ENCODE measurements at regions not wholly inside any gene's neighbourhood (a gene's known extent, or its start where the extent isn't known, plus 50 kb on each side); places are given as distances from the start of the nearest gene placed in this dataset.

GRCh38 chr11:95545116-95545875, 244.3 kb downstream of the FAM76B start:
- DNase-seq, result no peak

- DNase-seq, result no peak
Observed at GRCh38 chr11:95544095-95544856, 245.3 kb downstream of the FAM76B start.

- DNase-seq, result no peak
Observed at GRCh38 chr11:95542868-95543551, 246.6 kb downstream of the FAM76B start.

GRCh38 chr11:95541715-95542114, 247.9 kb downstream of the FAM76B start:
- no peak for DNase-seq

GRCh38 chr11:95536047-95536690, 253.4 kb downstream of the FAM76B start:
- DNase-seq, result no peak

GRCh38 chr11:95534809-95535208, 254.8 kb downstream of the FAM76B start:
- DNase-seq, result no peak

DNA sequence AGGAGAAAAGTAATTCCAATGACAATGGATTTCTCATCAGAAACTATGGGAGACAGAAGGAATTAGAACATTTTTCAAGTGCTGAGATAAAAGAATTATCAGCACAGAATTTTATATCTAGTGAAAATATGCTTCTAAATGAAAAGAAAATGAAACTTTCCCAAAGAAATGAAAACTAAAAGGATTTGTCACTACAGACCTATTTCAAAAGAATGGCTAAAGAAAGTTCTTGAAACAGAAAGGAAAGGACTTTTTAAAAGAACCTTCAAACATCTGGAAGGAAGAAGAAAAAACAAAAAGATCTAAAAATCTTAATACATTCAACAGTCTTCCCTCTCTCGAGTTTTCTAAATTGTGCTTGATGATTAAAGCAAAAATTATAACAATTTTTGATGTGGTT, 255.4 kb downstream of the FAM76B start:
- no peak for DNase-seq

- DNase-seq, result no peak
Observed at GRCh38 chr11:95531116-95531515, 258.5 kb downstream of the FAM76B start.

DNA sequence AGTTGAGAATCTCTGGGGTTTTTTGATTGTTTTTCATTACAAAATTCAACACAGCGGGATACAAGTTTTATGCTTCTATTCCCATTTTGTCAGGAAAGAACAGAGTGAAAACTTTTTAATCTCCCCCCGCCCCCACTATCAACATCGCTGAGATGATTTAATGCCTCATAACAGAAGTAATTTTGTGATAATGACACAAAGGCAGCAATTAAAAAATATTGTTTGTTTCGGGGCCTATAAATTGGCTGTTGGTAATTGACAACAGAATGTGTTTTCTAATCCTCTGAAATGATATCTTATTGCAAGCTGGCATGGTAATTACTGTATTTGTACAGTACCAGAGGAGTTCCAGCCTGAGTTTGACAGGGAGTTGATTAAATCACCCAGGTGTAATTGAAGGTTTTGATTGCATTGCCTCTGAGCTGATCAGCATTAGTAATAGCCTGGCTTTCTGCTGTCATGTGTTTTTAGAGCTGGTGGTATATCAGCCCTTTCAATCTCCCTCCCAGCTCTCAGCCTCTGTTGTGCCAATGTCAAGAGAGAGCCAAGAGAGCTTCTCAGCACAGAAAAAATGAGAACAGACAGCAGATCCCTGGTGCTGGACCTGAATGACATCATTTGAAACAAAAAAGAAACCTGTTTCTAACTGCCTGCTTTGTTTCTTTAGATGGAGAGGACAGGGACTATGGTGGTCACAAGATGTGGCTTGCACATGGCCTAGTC, 265.1 kb downstream of the FAM76B start:
- DNase-seq, result no peak

DNA sequence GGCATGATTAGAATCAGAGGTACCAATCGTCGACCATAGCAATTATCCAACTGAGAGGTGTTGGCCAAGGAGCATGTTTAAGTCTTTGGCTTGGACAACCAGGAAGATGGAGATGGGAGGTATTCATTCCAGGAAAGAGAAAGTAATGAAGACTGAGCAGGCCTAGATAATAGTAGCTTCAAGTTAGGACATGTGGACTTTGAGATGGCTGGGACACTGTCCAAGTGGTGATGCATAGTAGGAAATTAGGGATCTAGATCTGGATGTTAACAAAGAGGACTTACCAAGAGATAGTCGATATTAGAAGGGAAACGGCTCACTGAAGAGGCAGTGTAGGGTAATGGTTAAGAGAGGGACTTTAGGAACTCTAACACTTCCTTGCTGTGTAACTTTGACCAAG, 266.7 kb downstream of the FAM76B start:
- DNase-seq, result no peak

GRCh38 chr11:95521862-95522261, 267.7 kb downstream of the FAM76B start:
- DNase-seq, result no peak

- no peak for DNase-seq
Observed at GRCh38 chr11:95521133-95521542, 268.4 kb downstream of the FAM76B start.

DNA sequence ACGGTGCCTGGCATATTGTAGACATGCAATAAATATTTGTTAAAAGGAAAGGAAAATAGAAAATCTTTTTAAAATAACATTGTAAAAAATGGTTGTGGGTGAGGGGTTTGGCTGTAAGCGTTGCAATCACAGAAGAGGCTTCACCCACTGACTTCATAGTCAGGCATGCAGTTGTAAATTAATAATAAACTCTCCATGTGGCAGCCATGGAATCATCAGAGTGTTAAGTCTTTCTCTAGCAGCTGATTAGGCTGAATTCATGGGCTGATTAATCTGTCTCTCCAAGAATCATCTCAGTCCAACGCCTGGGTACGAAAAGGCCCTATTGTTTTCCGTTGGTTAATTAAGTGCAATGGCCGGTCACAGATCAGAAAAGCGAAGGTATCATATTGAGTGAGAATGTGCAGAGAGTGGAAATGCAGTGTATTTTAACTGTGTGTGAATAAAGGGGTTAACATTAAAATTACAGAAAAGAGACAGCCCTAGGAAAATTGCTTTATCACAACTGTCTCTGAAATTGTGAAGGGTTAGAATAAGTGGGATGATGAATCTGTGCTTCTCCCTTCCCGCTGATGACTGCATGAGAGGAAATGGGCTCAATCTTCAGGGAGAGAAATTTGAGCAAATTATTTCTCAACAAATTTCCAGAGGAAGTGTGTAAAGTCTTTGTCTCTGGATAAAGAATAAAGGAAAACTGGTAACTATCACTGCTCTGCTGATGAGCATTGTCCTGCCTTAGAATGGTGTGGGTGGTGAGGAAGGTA, 269.0 kb downstream of the FAM76B start:
- no peak for DNase-seq

DNA sequence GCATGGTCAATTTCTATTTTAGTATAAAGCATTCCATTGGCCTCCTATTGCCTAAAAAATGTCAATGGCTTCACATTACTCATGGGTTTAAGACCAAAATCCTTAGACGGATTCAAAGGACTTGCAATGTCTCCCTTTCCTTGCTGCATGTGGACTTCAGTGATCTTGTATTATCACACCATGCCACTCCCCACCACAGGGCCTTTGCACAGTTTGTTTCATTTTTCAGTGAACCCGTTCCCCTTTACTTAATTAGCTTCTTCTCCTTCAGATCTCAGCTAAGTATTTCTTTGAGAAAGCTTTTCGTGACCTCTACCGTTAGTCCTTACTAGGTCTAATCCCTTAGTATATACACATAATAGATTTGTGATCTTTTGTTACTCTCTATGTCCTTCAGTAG, 269.7 kb downstream of the FAM76B start:
- DNase-seq, result no peak

DNA sequence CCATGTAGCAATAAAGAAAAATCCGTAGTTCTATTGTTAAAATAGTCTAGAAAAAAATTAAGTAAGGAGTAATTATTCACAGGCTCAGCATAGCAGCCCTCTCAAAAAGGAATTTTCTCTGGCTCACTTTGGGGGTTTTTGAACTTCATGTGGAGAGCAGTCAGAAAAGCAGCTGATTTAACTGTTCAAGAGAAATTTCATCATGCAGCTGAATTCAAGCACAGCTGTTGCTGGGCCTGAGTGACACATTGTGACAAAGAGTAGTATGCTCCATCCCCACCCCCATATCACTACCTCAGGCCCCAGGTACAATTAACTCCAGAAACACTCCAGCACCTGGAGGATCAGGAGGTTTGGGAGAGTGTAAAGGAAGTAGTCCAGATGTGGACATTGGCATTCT, 272.1 kb downstream of the FAM76B start:
- DNase-seq, result no peak

DNA sequence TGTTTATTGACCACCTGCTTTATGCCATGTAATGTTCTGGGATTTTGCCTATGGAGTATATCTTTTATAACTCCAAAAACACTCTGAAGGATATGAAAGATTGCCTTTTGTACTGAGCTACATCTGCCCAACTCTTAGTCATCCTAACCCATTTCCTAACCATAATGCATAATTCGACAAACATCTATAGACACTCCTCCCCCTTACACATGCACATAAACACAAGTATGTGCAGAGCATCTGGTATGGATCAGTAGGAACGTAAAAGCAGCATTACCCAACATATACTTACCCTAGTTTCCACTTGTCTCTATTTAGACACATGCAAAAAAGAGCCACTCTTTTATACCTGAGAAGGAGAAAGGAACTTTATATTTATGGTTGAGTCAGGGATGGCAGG, 272.8 kb downstream of the FAM76B start:
- no peak for DNase-seq

DNA sequence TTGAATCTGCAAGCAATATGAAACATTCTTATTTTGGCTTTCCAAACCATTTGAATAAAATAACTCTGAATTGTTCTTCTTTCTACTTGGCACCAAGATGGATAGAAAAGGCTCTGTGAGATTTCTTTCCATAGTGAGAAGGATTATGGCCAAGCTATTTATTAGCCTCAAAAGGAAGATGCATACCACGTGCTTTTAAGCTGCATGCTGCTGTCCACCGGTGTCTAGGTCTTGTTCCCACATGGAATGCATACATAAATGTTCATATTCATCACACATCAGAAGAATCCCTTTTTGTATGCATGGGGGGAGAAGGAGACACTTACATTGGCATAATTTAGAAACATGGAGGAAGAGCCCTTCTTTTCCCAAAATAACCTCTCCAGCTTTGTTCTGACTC, 273.4 kb downstream of the FAM76B start:
- DNase-seq, result no peak

- no peak for DNase-seq
Observed at GRCh38 chr11:95515371-95515770, 274.2 kb downstream of the FAM76B start.

GRCh38 chr11:95514416-95515110, 275.0 kb downstream of the FAM76B start:
- DNase-seq, result no peak

DNA sequence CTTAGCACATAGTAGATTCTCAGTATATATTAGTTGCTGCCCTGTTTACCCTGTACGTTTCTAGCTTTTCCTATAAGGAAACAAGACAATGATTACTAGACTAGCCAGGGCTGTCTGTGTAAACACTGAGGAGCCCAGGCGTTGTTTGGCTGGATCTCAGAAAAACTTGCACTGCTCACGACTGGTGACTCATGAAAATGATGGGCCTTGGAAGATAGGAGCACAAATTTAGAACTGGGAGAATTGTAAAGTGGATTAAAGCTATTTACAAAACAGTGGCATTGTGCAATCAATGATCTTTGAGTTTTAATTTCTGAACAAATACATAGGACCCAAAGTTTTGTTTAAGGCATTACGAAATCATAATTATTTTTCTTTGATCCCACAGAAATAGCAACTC, 276.9 kb downstream of the FAM76B start:
- no peak for DNase-seq

DNA sequence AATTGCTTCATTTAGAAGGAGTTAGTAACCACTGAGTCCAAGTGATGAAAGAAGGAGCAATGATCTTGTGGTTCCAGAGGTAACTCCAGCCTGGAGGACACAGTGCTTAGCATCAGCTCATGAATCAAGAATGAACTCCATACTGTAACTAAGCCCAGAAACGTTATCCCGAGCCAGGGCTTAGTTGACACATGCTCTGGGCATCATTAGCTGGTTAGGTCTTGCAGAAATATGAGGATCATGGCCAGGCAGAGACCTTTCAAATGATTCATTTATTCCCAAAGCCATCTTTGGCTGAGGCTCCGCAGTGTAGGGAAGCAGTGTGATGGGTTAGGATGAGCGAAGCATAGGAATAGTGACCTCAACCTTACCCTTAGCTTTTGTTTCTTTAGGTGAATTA, 277.4 kb downstream of the FAM76B start:
- DNase-seq, result no peak

All from stimulated activated CD4-positive, alpha-beta T cell treated with anti-CD3 and anti-CD28 coated beads, Interleukin-15, amount 100 ng/mL, for 24 hours (primary cell).